Progenitor cell of endocrine pancreas (in vitro differentiated cells): ENCODE measurements at regions not wholly inside any gene's neighbourhood (a gene's known extent, or its start where the extent isn't known, plus 50 kb on each side); places are given as distances from the start of the nearest gene placed in this dataset.

Experiments
- DNase-seq: peaks from one replicate; pipeline ENCODE4 v3.0.0; 2021; ENCODE audit warnings: low spot score; ENCODE audit not compliant: unreplicated experiment
- H3K27ac Mint-ChIP-seq: 2 replicates; pipeline ENCODE4 v1.8.0; 2021; ENCODE audit warnings: mild to moderate bottlenecking, moderate library complexity, mixed read lengths
- H3K27me3 Mint-ChIP-seq: 2 replicates; pipeline ENCODE4 v1.8.0; 2021; ENCODE audit warnings: mixed read lengths
- H3K36me3 Mint-ChIP-seq: 2 replicates; pipeline ENCODE4 v1.8.0; 2022; ENCODE audit warnings: mixed read lengths; ENCODE audit not compliant: insufficient read depth
- H3K4me1 Mint-ChIP-seq: 2 replicates; pipeline ENCODE4 v1.8.0; 2021; ENCODE audit warnings: low read depth, mixed read lengths
- H3K4me3 Mint-ChIP-seq: 2 replicates; pipeline ENCODE4 v1.8.0; 2021; ENCODE audit warnings: low read depth, mild to moderate bottlenecking, moderate library complexity, mixed read lengths
- H3K9me3 Mint-ChIP-seq: 2 replicates; pipeline ENCODE4 v1.8.0; 2021; ENCODE audit warnings: low read depth, mixed read lengths
- CTCF ChIP-seq: fragments of 200-600 bp; sonication (generic); IDR thresholded peaks from one replicate; pipeline ENCODE4 v1.5.0; 2021; ENCODE audit warnings: antibody characterized with exemption, mild to moderate bottlenecking; ENCODE audit not compliant: unreplicated experiment

GRCh38 chr18:45417392-45417791 is 197.9 kb upstream of the SLC14A2 start:
- Mint-ChIP-seq H3K27ac (no peak overlapping the region), H3K4me3 (no peak overlapping the region), H3K9me3 (no peaks in the 10 kb centered on the region), H3K4me1 (peaks cover 1% of the 10 kb centered on the region), H3K27me3 (peaks cover 14% of the 10 kb centered on the region), H3K36me3 (no peaks in the 10 kb centered on the region)
- TF ChIP-seq CTCF, result no peak
- no peak for DNase-seq

- Mint-ChIP-seq H3K9me3 (no peaks in the 10 kb centered on the region), H3K27ac (no peak overlapping the region), H3K4me3 (no peak overlapping the region), H3K36me3 (no peaks in the 10 kb centered on the region), H3K4me1 (no peaks in the 10 kb centered on the region), H3K27me3 (peaks cover 4% of the 10 kb centered on the region)
- no peak for DNase-seq
- no peak for TF ChIP-seq CTCF
Measured at GRCh38 chr18:45423659-45424058, 191.6 kb upstream of the SLC14A2 start.

GRCh38 chr18:45430041-45430440 is 185.2 kb upstream of the SLC14A2 start:
- Mint-ChIP-seq H3K9me3 (no peaks in the 10 kb centered on the region), H3K4me1 (no peaks in the 10 kb centered on the region), H3K4me3 (no peak overlapping the region), H3K27ac (no peak overlapping the region), H3K27me3 (peaks cover 4% of the 10 kb centered on the region), H3K36me3 (no peaks in the 10 kb centered on the region)
- no peak for DNase-seq
- TF ChIP-seq CTCF, result no peak

GRCh38 chr18:45435810-45436209 is 179.5 kb upstream of the SLC14A2 start:
- no peaks in the 10 kb centered on the region for H3K36me3 Mint-ChIP-seq
- peaks cover 4% of the 10 kb centered on the region for H3K27me3 Mint-ChIP-seq
- H3K4me1 Mint-ChIP-seq, result no peaks in the 10 kb centered on the region
- no peak overlapping the region for H3K4me3 Mint-ChIP-seq
- no peak for TF ChIP-seq CTCF
- H3K27ac Mint-ChIP-seq, result no peak overlapping the region
- DNase-seq, result no peak
- H3K9me3 Mint-ChIP-seq, result no peaks in the 10 kb centered on the region

GRCh38 chr18:45437366-45437765 is 177.9 kb upstream of the SLC14A2 start:
- DNase-seq, result no peak
- Mint-ChIP-seq H3K9me3 (no peaks in the 10 kb centered on the region), H3K4me3 (no peak overlapping the region), H3K36me3 (no peaks in the 10 kb centered on the region), H3K27ac (no peak overlapping the region), H3K27me3 (peaks cover 4% of the 10 kb centered on the region), H3K4me1 (no peaks in the 10 kb centered on the region)
- no peak for TF ChIP-seq CTCF
